Fibroblast of lung (primary cell): ENCODE measurements at regions not wholly inside any gene's neighbourhood (a gene's known extent, or its start where the extent isn't known, plus 50 kb on each side); places are given as distances from the start of the nearest gene placed in this dataset.

Experiments
- EZH2 ChIP-seq: IDR thresholded peaks from 2 replicates; pipeline ENCODE4 v1.5.1; 2012; ENCODE audit warnings: low read length, control low read depth, mild to moderate bottlenecking; ENCODE audit errors: missing control alignments
- TF ChIP-seq, protein P1 (sequence below), 2 donors: IDR thresholded peaks in 1 of 2; conservative IDR thresholded peaks in 1 of 2; 1 replicate in 1 of 2; 2 replicates in 1 of 2; pipeline ENCODE4 v1.5.1; 2011 to 2012; ENCODE audit warnings: low read length in 2 of 2, control low read depth in 1 of 2, inconsistent platforms in 1 of 2, low read depth in 1 of 2, mild to moderate bottlenecking in 1 of 2

DNA sequence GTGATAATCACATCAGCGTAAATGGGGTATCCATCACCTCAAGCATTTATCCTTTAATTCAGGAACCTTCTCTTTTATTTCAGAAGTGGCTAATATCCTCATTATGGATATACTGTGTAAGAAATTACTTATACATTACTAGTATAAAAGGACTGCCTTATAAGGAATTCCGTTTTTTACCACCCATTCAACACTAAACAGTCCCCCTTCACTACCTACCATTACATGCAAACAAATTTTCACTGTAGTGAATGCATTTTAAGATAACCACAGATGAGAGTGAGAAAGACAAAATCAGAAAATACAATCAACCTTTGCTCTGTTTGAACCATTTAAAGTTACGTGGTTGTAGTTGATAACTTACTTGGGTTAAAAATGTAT lies 551.2 kb downstream of the RNF144A start:
- TF ChIP-seq, protein P1, sequence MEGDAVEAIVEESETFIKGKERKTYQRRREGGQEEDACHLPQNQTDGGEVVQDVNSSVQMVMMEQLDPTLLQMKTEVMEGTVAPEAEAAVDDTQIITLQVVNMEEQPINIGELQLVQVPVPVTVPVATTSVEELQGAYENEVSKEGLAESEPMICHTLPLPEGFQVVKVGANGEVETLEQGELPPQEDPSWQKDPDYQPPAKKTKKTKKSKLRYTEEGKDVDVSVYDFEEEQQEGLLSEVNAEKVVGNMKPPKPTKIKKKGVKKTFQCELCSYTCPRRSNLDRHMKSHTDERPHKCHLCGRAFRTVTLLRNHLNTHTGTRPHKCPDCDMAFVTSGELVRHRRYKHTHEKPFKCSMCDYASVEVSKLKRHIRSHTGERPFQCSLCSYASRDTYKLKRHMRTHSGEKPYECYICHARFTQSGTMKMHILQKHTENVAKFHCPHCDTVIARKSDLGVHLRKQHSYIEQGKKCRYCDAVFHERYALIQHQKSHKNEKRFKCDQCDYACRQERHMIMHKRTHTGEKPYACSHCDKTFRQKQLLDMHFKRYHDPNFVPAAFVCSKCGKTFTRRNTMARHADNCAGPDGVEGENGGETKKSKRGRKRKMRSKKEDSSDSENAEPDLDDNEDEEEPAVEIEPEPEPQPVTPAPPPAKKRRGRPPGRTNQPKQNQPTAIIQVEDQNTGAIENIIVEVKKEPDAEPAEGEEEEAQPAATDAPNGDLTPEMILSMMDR (conservative IDR thresholded peaks at IDR 0.05 in 1 of 2, IDR thresholded peaks at IDR 0.05 in 1 of 2; ENCODE audit: low read depth in 1 of 2, low read length in 2 of 2) = no peak
- no peak for TF ChIP-seq EZH2
